Astrocyte of the spinal cord (primary cell): ENCODE measurements at regions not wholly inside any gene's neighbourhood (a gene's known extent, or its start where the extent isn't known, plus 50 kb on each side); places are given as distances from the start of the nearest gene placed in this dataset.

Experiments
- DNase-seq: peaks from one replicate; pipeline ENCODE4 v3.0.0; 2011; ENCODE audit warnings: low read depth, low spot score
- H3K4me3 ChIP-seq: 2 replicates; pipeline ENCODE4 v1.5.1; 2011; ENCODE audit warnings: low read depth, mild to moderate bottlenecking, low read length, moderate library complexity
- CTCF ChIP-seq: IDR thresholded peaks from 2 replicates; pipeline ENCODE4 v1.5.1; 2012; ENCODE audit warnings: low read depth, mild to moderate bottlenecking, low read length, inconsistent platforms
- in situ Hi-C: cut with HindIII; loops from 2 replicates; pipeline ENCODE4 v1.10.0; 2017; ENCODE audit warnings: low sequenced_read_pairs

GRCh38 chr1:55490547-55490946 is 275.4 kb upstream of the USP24 start:
- DNase-seq = no peak
- H3K4me3 ChIP-seq = no peak overlapping the region
- no peak for TF ChIP-seq CTCF
- in situ Hi-C loops = no loop called here

GRCh38 chr1:55484173-55484572 is 269.0 kb upstream of the USP24 start:
- no peak for DNase-seq
- in situ Hi-C loops = no loop called here
- H3K4me3 ChIP-seq = no peak overlapping the region
- TF ChIP-seq CTCF = peak; percentile 2

GRCh38 chr1:55483523-55483922 is 268.4 kb upstream of the USP24 start:
- no peak for TF ChIP-seq CTCF
- DNase-seq = no peak
- no peak overlapping the region for H3K4me3 ChIP-seq
- in situ Hi-C loops = no loop called here

- no peak for DNase-seq
- in situ Hi-C loops = no loop called here
- TF ChIP-seq CTCF = no peak
- no peak overlapping the region for H3K4me3 ChIP-seq
Observed at GRCh38 chr1:55481634-55482033, 266.5 kb upstream of the USP24 start.

GRCh38 chr1:55480029-55480795 is 265.0 kb upstream of the USP24 start:
- in situ Hi-C loops = no loop called here
- H3K4me3 ChIP-seq = no peak overlapping the region
- TF ChIP-seq CTCF = no peak
- no peak for DNase-seq

GRCh38 chr1:55478742-55479141 is 263.6 kb upstream of the USP24 start:
- in situ Hi-C loops = no loop called here
- H3K4me3 ChIP-seq = no peak overlapping the region
- peak; percentile 62 for DNase-seq
- TF ChIP-seq CTCF = peak; percentile 20
